PC-3 (cell line): ENCODE measurements at regions not wholly inside any gene's neighbourhood (a gene's known extent, or its start where the extent isn't known, plus 50 kb on each side); places are given as distances from the start of the nearest gene placed in this dataset.

Experiments used
- ATAC-seq: fragments of 200-7000 bp; cut with Tn5 transposase; 2 replicates; pipeline ENCODE4 v1.9.1; 2020; ENCODE audit warnings: mild to moderate bottlenecking, moderate library complexity
- BruUV-seq: library from RNA; stranded (reverse); fragments of 400-500 nt; replicated peaks from 2 replicates; lab custom pipeline; 2021; lab: Mats Ljungman, UMichigan
- CTCF ChIA-PET: fragments of 300-600 bp; sonication (Branson Sonifier 250); formaldehyde crosslinking; loops from one replicate; lab custom pipeline; 2022; ENCODE audit warnings: antibody characterized with exemption; lab: Charles Lee
- POLR2A ChIA-PET: fragments of 300-600 bp; sonication (Branson Sonifier 250); formaldehyde crosslinking; loops from one replicate; lab custom pipeline; 2022; ENCODE audit warnings: antibody characterized with exemption; ENCODE audit not compliant: unreplicated experiment; lab: Charles Lee
- DNase-seq: peaks from one replicate; pipeline ENCODE4 v3.0.0-alpha.2; 2015
- H2AFZ ChIP-seq: fragments of 300-600 bp; sonication (generic); 2 replicates; pipeline ENCODE4 v1.6.0; 2016; ENCODE audit warnings: antibody characterized with exemption, low read length
- H3F3A ChIP-seq: fragments of 300-600 bp; sonication (generic); one replicate; pipeline ENCODE4 v1.6.0; 2017; ENCODE audit warnings: antibody characterized with exemption, low read length, control low read depth, mild to moderate bottlenecking; ENCODE audit not compliant: unreplicated experiment
- H3K27ac ChIP-seq: fragments of 300-600 bp; sonication (generic); 2 replicates; pipeline ENCODE4 v1.5.1; 2016; ENCODE audit warnings: mild to moderate bottlenecking, low read length
- H3K27me3 ChIP-seq: fragments of 300-600 bp; sonication (generic); 2 replicates; pipeline ENCODE4 v1.6.1; 2016; ENCODE audit warnings: low read length, mixed read lengths
- H3K36me3 ChIP-seq: fragments of 300-600 bp; sonication (generic); 2 replicates; pipeline ENCODE4 v1.6.1; 2016; ENCODE audit warnings: low read depth, mixed run types, low read length, mixed read lengths
- H3K4me1 ChIP-seq: fragments of 300-600 bp; sonication (generic); 2 replicates; pipeline ENCODE4 v1.5.1; 2016; ENCODE audit warnings: low read length; ENCODE audit not compliant: insufficient read depth
- H3K4me2 ChIP-seq: fragments of 300-600 bp; sonication (generic); 2 replicates; pipeline ENCODE4 v1.6.0; 2016; ENCODE audit warnings: low read length
- H3K4me3 ChIP-seq: fragments of 300-600 bp; sonication (generic); 2 replicates; pipeline ENCODE4 v1.5.1; 2016; ENCODE audit warnings: mild to moderate bottlenecking, low read length, mixed read lengths
- H3K79me2 ChIP-seq: fragments of 300-600 bp; sonication (generic); 2 replicates; pipeline ENCODE4 v1.6.1; 2017; ENCODE audit warnings: low read length, mixed read lengths
- H3K9ac ChIP-seq: fragments of 300-600 bp; sonication (generic); 2 replicates; pipeline ENCODE4 v1.6.0; 2016; ENCODE audit warnings: mild to moderate bottlenecking, low read length
- H3K9me2 ChIP-seq: fragments of 300-600 bp; sonication (generic); replicated peaks from 2 replicates; pipeline ENCODE4 v1.6.1; 2016; ENCODE audit warnings: mixed run types, low read length, mixed read lengths
- H3K9me3 ChIP-seq: fragments of 300-600 bp; sonication (generic); 2 replicates; pipeline ENCODE4 v1.6.1; 2016; ENCODE audit warnings: low read length, mixed read lengths
- H4K20me1 ChIP-seq: fragments of 300-600 bp; sonication (generic); 2 replicates; pipeline ENCODE4 v1.6.1; 2016; ENCODE audit warnings: low read length, mixed read lengths
- EZH2 ChIP-seq: fragments of 300-600 bp; sonication (generic); IDR thresholded peaks from one replicate; pipeline ENCODE4 v1.6.1; 2017; ENCODE audit warnings: antibody characterized with exemption, mild to moderate bottlenecking, low read length; ENCODE audit not compliant: unreplicated experiment
- EZH2phosphoT487 ChIP-seq: fragments of 300-600 bp; sonication (generic); IDR thresholded peaks from 2 replicates; pipeline ENCODE4 v1.6.1; 2018; ENCODE audit warnings: mild to moderate bottlenecking, antibody characterized with exemption, low read length, borderline replicate concordance
- intact Hi-C: fragments of 100-400 bp; cut with micrococcal nuclease; formaldehyde crosslinking; loops from 2 replicates; pipeline ENCODE4 v1.9.0; 2023
- TF ChIP-seq, protein P1 (sequence below): fragments of 300-600 bp; sonication (generic); conservative IDR thresholded peaks from 2 replicates; pipeline ENCODE4 v1.5.1; 2017; ENCODE audit warnings: antibody characterized with exemption, low read depth, mild to moderate bottlenecking, low read length

DNA sequence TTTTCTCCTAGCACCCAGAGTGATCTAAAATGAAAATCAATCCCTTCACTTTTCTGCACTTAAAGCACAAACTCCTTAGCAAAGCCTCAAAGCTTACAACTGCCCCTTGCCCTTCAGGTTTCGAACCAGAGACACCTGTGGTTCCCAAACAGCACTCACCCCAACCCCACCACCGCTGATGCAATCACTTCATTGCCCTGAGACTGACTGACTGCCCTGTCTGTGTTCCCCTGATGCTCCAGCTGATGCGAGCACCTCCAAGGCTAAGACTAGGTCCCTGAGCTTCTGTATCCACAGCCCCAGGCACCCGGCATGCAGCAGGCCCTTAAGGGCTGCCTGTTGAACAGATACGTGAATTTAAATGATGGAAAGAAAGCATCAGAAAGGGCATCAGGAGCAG lies 127.3 kb downstream of the ZNF621 start:
- Histone ChIP-seq H3K27ac (no peak overlapping the region), H4K20me1 (no peaks in the 10 kb centered on the region), H3K27me3 (peaks cover 24% of the 10 kb centered on the region; the same call in 1 of the 2 replicates), H3F3A (no peaks in the 10 kb centered on the region), H2AFZ (no peak overlapping the region), H3K4me3 (no peak overlapping the region), H3K4me1 (no peaks in the 10 kb centered on the region), H3K4me2 (no peak overlapping the region), H3K79me2 (no peaks in the 10 kb centered on the region), H3K9ac (no peak overlapping the region), H3K9me3 (0 out of 2 replicates have a peak, but pooled peaks cover 5% of the 10 kb centered on the region), H3K36me3 (no peaks in the 10 kb centered on the region), H3K9me2 (no peaks in the 10 kb centered on the region)
- intact Hi-C loops: no loop called here
- ChIA-PET POLR2A (no interaction called here), CTCF (no interaction called here)
- no TSS peak for BruUV-seq
- ATAC-seq (no peak), DNase-seq (no peak)
- no peak for TF ChIP-seq EZH2
- TF ChIP-seq EZH2phosphoT487: no peak
- TF ChIP-seq, protein P1, sequence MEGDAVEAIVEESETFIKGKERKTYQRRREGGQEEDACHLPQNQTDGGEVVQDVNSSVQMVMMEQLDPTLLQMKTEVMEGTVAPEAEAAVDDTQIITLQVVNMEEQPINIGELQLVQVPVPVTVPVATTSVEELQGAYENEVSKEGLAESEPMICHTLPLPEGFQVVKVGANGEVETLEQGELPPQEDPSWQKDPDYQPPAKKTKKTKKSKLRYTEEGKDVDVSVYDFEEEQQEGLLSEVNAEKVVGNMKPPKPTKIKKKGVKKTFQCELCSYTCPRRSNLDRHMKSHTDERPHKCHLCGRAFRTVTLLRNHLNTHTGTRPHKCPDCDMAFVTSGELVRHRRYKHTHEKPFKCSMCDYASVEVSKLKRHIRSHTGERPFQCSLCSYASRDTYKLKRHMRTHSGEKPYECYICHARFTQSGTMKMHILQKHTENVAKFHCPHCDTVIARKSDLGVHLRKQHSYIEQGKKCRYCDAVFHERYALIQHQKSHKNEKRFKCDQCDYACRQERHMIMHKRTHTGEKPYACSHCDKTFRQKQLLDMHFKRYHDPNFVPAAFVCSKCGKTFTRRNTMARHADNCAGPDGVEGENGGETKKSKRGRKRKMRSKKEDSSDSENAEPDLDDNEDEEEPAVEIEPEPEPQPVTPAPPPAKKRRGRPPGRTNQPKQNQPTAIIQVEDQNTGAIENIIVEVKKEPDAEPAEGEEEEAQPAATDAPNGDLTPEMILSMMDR: no peak

DNA sequence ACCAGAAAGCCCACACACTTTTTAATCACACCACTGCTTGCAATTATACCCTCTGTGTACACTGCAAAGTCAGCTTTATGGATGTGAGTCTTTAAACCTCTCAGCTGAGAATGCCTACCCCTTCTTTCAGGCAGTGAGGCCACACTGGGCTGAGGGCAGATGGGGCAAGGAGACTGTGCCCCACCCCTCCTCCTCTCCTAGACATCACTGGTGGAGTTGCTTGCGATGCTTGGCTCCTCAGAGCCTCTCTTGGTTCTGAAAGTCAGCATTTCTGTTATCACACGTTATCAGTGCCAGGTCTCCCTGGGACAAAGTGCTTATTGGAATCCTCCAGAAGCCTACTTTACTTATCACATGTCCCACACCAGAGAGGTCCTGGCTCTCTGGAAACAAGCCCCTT lies 128.2 kb downstream of the ZNF621 start:
- DNase-seq: no peak
- Histone ChIP-seq H2AFZ (no peak overlapping the region), H3K4me1 (no peaks in the 10 kb centered on the region), H3K9ac (no peak overlapping the region), H4K20me1 (no peaks in the 10 kb centered on the region), H3K4me3 (no peak overlapping the region), H3K9me2 (no peaks in the 10 kb centered on the region), H3K27me3 (peaks cover 28% of the 10 kb centered on the region; the same call in 1 of the 2 replicates), H3K79me2 (no peaks in the 10 kb centered on the region), H3K4me2 (no peak overlapping the region), H3K27ac (no peak overlapping the region), H3F3A (no peaks in the 10 kb centered on the region), H3K36me3 (no peaks in the 10 kb centered on the region), H3K9me3 (0 out of 2 replicates have a peak, but pooled peaks cover 5% of the 10 kb centered on the region)
- ChIA-PET POLR2A (no interaction called here), CTCF (no interaction called here)
- BruUV-seq: no TSS peak
- TF ChIP-seq EZH2phosphoT487 (no peak), EZH2 (no peak)
- TF ChIP-seq, protein P1: no peak
- no peak for ATAC-seq
- intact Hi-C loops: no loop called here

DNA sequence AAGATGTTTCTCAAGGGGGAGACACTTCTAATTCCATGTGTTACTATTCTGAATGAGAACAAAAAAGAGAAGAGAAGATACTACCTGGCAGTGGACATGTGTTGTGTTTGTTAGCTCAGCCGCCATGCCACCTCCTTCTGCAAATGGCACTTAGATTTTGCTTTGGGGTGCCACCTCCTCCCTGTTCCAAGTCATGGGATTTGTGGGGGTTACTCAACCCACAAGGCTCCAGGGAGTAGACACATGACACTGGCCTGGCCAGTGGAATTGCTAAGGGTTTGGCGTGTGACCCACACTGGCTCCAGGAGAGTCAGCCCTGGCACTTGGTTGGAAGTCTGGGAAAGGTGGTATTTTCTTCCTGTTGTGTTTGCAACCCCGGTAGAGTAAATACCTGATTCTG lies 129.1 kb downstream of the ZNF621 start:
- no peaks in the 10 kb centered on the region for H3F3A ChIP-seq
- intact Hi-C loops: no loop called here
- no peaks in the 10 kb centered on the region for H3K36me3 ChIP-seq
- no peaks in the 10 kb centered on the region for H3K4me1 ChIP-seq
- H3K4me2 ChIP-seq: no peak overlapping the region
- H4K20me1 ChIP-seq: no peaks in the 10 kb centered on the region
- H3K9me2 ChIP-seq: no peaks in the 10 kb centered on the region
- H3K27me3 ChIP-seq: peaks cover 34% of the 10 kb centered on the region; the same call in 1 of the 2 replicates
- no peak for DNase-seq
- CTCF ChIA-PET: no interaction called here
- ATAC-seq: no peak
- H3K9me3 ChIP-seq: 0 out of 2 replicates have a peak, but pooled peaks cover 5% of the 10 kb centered on the region
- no peak overlapping the region for H3K4me3 ChIP-seq
- H3K79me2 ChIP-seq: no peaks in the 10 kb centered on the region
- TF ChIP-seq EZH2: no peak
- TF ChIP-seq, protein P1: no peak
- H3K9ac ChIP-seq: no peak overlapping the region
- POLR2A ChIA-PET: no interaction called here
- BruUV-seq: no TSS peak
- no peak overlapping the region for H2AFZ ChIP-seq
- H3K27ac ChIP-seq: no peak overlapping the region
